ENCODE measurements at regions not wholly inside any gene's neighbourhood (a gene's known extent, or its start where the extent isn't known, plus 50 kb on each side); places are given as distances from the start of the nearest gene placed in this dataset.

GRCh38 chr5:57653636-57654290, 171.2 kb upstream of the ACTBL2 start:
- H3K36me3 ChIP-seq (ENCODE audit: control insufficient read depth, insufficient read depth, low read length): no peaks in the 10 kb centered on the region
- H3K4me3 ChIP-seq (ENCODE audit: low read depth, low read length): no peak overlapping the region
- CTCF ChIA-PET: interaction anchor here (5.7 kb wide), 1 partner anchor 122 kb away, joined by 67 read pairs; no protein-coding TSS in a partner anchor
- no peaks in the 10 kb centered on the region for H3K27me3 ChIP-seq (ENCODE audit: control insufficient read depth, insufficient read depth, low read length)
- POLR2A ChIA-PET: no interaction called here
- DNase-seq (ENCODE audit: low read depth): no peak
- TF ChIP-seq CTCF (IDR thresholded peaks at IDR 0.05; ENCODE audit: insufficient read depth, low read depth, low read length): no peak

GRCh38 chr5:57651127-57651526, 168.5 kb upstream of the ACTBL2 start:
- CTCF ChIA-PET: interaction anchor here (0.7 to 5.7 kb wide), 22 partner anchors 8 to 810 kb away, joined by 3 to 67 read pairs (median 5); partner anchors contain the start of gene PLK2
- POLR2A ChIA-PET: no interaction called here

GRCh38 chr5:57650360-57651069, 167.9 kb upstream of the ACTBL2 start:
- Histone ChIP-seq H3K27me3 (ENCODE audit: control insufficient read depth, insufficient read depth, low read length) (no peaks in the 10 kb centered on the region), H3K4me3 (ENCODE audit: low read depth, low read length) (no peak overlapping the region), H3K36me3 (ENCODE audit: control insufficient read depth, insufficient read depth, low read length) (no peaks in the 10 kb centered on the region)
- ChIA-PET CTCF (interaction anchor here (0.6 to 5.7 kb wide), 42 partner anchors 8 to 1016 kb away, joined by 3 to 67 read pairs (median 4); partner anchors contain the start of gene PLK2), POLR2A (interaction anchor here (1.0 kb wide), 1 partner anchor 809 kb away, joined by 4 read pairs; the partner anchor contains the start of gene PLK2)
- TF ChIP-seq CTCF (IDR thresholded peaks at IDR 0.05; ENCODE audit: insufficient read depth, low read depth, low read length): peak; percentile 79
- peak; percentile 7 for DNase-seq (ENCODE audit: low read depth)

More at GRCh38 chr5:57651127-57651526, 168.5 kb upstream of the ACTBL2 start:
- H3K4me3 ChIP-seq (ENCODE audit: low read depth, low read length): no peak overlapping the region
- H3K27me3 ChIP-seq (ENCODE audit: control insufficient read depth, insufficient read depth, low read length): no peaks in the 10 kb centered on the region
- no peak for DNase-seq (ENCODE audit: low read depth)
- no peak for TF ChIP-seq CTCF (IDR thresholded peaks at IDR 0.05; ENCODE audit: insufficient read depth, low read depth, low read length)
- H3K36me3 ChIP-seq (ENCODE audit: control insufficient read depth, insufficient read depth, low read length): no peaks in the 10 kb centered on the region

- H3K27me3 ChIP-seq (ENCODE audit: control insufficient read depth, insufficient read depth, low read length): no peaks in the 10 kb centered on the region; the same call in none of the 2 replicates
- CTCF ChIA-PET: interaction anchor here (1.3 kb wide), 1 partner anchor 8 kb away, joined by 10 read pairs; no protein-coding TSS in a partner anchor
- DNase-seq (ENCODE audit: low read depth): no peak
- no peaks in the 10 kb centered on the region for H3K36me3 ChIP-seq (ENCODE audit: control insufficient read depth, insufficient read depth, low read length)
- no peak overlapping the region for H3K4me3 ChIP-seq (ENCODE audit: low read depth, low read length)
- POLR2A ChIA-PET: no interaction called here
- no peak for TF ChIP-seq CTCF (IDR thresholded peaks at IDR 0.05; ENCODE audit: insufficient read depth, low read depth, low read length)
Observed at GRCh38 chr5:57642698-57643097, 160.1 kb upstream of the ACTBL2 start.

GRCh38 chr5:57642066-57642465, 159.5 kb upstream of the ACTBL2 start:
- no peak overlapping the region for H3K4me3 ChIP-seq (ENCODE audit: low read depth, low read length)
- H3K36me3 ChIP-seq (ENCODE audit: control insufficient read depth, insufficient read depth, low read length): no peaks in the 10 kb centered on the region
- ChIA-PET POLR2A (no interaction called here), CTCF (interaction anchor here (1.3 kb wide), 1 partner anchor 8 kb away, joined by 10 read pairs; no protein-coding TSS in a partner anchor)
- no peaks in the 10 kb centered on the region; the same call in none of the 2 replicates for H3K27me3 ChIP-seq (ENCODE audit: control insufficient read depth, insufficient read depth, low read length)
- DNase-seq (ENCODE audit: low read depth): no peak
- TF ChIP-seq CTCF (IDR thresholded peaks at IDR 0.05; ENCODE audit: insufficient read depth, low read depth, low read length): no peak

Data from BJ (cell line).